Uterus (tissue), 3 donors: ENCODE measurements at regions not wholly inside any gene's neighbourhood (a gene's known extent, or its start where the extent isn't known, plus 50 kb on each side); places are given as distances from the start of the nearest gene placed in this dataset.

Experiments used
- DNase-seq, 2 donors: peaks; one replicate each; pipeline ENCODE4 v3.0.0-alpha.2; 2019 to 2020
- H3K27ac ChIP-seq, 2 donors: fragments of 200-600 bp; sonication (generic); 1 replicate in 1 of 2; 2 replicates in 1 of 2; pipeline ENCODE4 v1.5.1; 2016 to 2018
- H3K27me3 ChIP-seq, 2 donors: fragments of 200-600 bp; sonication (generic); one replicate each; pipeline ENCODE4 v1.5.1; 2018 to 2019; ENCODE audit warnings: control low read depth in 1 of 2
- H3K36me3 ChIP-seq, 2 donors: fragments of 200-600 bp; sonication (generic); one replicate each; pipeline ENCODE4 v1.5.1; 2019; ENCODE audit warnings: control low read depth in 1 of 2
- H3K4me1 ChIP-seq, 2 donors: fragments of 200-600 bp; sonication (generic); one replicate each; pipeline ENCODE4 v1.5.1; 2018 to 2019; ENCODE audit warnings: control low read depth in 1 of 2
- H3K4me3 ChIP-seq, 2 donors: fragments of 200-600 bp; sonication (generic); 1 replicate in 1 of 2; 2 replicates in 1 of 2; pipeline ENCODE4 v1.5.1; 2018 to 2019; ENCODE audit warnings: mild to moderate bottlenecking in 1 of 2
- H3K9me3 ChIP-seq, 2 donors: fragments of 200-600 bp; sonication (generic); one replicate each; pipeline ENCODE4 v1.5.1; 2019; ENCODE audit warnings: control low read depth in 1 of 2
- POLR2A ChIP-seq, 2 donors: fragments of 450-650 bp; IDR thresholded peaks; one replicate each; pipeline ENCODE4 v1.6.1; 2016; ENCODE audit warnings: antibody characterized with exemption in 2 of 2, mild to moderate bottlenecking in 1 of 2, moderate library complexity in 1 of 2
- intact Hi-C: fragments of 100-400 bp; cut with DNase I; formaldehyde crosslinking; loops from one replicate; pipeline ENCODE4 v1.15.1; 2023; ENCODE audit warnings: low total_unique reads
- TF ChIP-seq, protein P1 (sequence below), 4 experiments: fragments of 200-600 bp in 2 of 4; fragments of 450-650 bp in 2 of 4; sonication (generic) in 2 of 4; IDR thresholded peaks; one replicate each; pipeline ENCODE4 v1.5.1; 2016 to 2019; ENCODE audit warnings: antibody characterized with exemption in 4 of 4, mild to moderate bottlenecking in 2 of 4, moderate library complexity in 1 of 4
- donor health status: DM: yes; HTN: yes; CAD: no.

DNA sequence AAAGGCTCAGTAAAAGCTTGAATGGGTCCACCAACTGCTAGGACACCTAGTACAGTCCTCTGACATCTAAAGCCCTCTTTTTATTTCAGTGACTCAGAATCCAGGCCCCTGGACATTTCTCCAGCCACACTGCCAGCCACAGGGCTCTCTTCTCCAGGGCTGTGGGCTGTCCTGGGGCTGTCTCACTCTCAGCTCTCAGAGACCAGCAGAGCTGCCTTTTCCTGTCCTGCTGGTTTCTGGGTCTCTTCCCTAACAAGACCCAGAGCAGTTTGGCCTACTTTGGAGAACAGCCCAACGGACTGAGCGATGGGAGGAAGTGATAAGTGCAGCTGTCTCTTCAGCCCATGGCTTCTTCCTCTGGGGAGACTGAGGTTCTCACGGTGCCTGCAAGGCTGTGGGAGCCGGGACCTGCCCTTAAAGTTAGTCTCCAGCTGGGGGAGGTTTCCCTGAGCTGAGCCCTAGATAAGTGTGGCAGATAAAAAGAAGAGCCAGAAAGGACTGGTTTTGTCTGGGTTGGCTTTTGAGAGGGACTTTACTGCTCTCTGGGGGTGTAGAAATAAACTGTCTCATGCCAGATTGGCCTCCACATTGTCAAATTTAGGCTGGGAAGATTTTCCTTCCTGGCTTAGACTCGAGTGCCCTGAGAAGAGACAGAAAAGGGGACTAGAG lies 979.8 kb downstream of the VRK1 start:
- intact Hi-C loops = no loop called here

DNA sequence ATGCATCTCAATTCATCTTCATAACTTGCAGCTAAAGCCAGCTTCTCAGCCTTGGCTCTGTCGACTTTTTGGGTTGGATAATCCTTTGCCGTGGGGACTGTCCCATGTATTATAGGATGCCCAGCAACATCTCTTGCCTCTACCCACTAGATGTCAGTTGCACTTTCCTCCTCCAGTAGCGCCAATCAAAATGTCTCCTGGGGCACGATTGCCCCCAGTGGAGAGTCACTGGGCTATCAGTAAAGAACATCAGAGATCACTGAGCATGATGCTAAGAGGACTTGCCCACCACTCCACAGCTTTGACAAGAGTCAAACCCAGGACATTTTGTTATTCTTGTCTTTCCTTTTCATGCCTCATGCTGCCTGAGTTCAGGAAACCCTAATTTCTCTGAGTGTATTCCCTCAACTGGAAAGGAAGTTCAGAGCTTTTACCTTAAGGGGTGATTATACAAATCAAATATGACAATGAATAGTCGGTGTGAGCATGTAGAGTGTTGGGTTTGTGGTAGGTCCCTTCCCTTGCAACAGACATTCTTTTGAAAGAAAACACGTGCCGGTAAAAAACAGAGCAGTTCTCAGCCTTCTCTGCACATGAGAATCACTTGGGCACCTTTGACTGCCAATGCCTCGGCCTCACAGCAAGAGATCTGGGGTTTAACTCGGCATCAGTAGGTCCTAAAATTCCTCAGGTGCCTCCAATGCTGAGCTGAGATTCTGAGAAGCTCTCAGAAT lies 980.6 kb downstream of the VRK1 start:
- H3K4me3 ChIP-seq = no peak overlapping the region
- TF ChIP-seq, protein P1, sequence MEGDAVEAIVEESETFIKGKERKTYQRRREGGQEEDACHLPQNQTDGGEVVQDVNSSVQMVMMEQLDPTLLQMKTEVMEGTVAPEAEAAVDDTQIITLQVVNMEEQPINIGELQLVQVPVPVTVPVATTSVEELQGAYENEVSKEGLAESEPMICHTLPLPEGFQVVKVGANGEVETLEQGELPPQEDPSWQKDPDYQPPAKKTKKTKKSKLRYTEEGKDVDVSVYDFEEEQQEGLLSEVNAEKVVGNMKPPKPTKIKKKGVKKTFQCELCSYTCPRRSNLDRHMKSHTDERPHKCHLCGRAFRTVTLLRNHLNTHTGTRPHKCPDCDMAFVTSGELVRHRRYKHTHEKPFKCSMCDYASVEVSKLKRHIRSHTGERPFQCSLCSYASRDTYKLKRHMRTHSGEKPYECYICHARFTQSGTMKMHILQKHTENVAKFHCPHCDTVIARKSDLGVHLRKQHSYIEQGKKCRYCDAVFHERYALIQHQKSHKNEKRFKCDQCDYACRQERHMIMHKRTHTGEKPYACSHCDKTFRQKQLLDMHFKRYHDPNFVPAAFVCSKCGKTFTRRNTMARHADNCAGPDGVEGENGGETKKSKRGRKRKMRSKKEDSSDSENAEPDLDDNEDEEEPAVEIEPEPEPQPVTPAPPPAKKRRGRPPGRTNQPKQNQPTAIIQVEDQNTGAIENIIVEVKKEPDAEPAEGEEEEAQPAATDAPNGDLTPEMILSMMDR (IDR thresholded peaks at IDR 0.05) = no peak
- no peak for TF ChIP-seq POLR2A (IDR thresholded peaks at IDR 0.05)
- no peaks in the 10 kb centered on the region for H3K4me1 ChIP-seq
- intact Hi-C loops = no loop called here
- no peaks in the 10 kb centered on the region for H3K27me3 ChIP-seq
- no peak for DNase-seq
- no peaks in the 10 kb centered on the region for H3K36me3 ChIP-seq
- no peak overlapping the region for H3K27ac ChIP-seq
- H3K9me3 ChIP-seq = no peaks in the 10 kb centered on the region

More for the DNA sequence above, 979.8 kb downstream of the VRK1 start:
- H3K27ac ChIP-seq = no peak overlapping the region
- H3K36me3 ChIP-seq = no peaks in the 10 kb centered on the region
- DNase-seq = no peak
- TF ChIP-seq POLR2A (IDR thresholded peaks at IDR 0.05) = no peak
- TF ChIP-seq, protein P1 (IDR thresholded peaks at IDR 0.05) = no peak
- H3K9me3 ChIP-seq = no peaks in the 10 kb centered on the region
- no peak overlapping the region for H3K4me3 ChIP-seq
- no peaks in the 10 kb centered on the region for H3K27me3 ChIP-seq
- no peaks in the 10 kb centered on the region for H3K4me1 ChIP-seq

DNA sequence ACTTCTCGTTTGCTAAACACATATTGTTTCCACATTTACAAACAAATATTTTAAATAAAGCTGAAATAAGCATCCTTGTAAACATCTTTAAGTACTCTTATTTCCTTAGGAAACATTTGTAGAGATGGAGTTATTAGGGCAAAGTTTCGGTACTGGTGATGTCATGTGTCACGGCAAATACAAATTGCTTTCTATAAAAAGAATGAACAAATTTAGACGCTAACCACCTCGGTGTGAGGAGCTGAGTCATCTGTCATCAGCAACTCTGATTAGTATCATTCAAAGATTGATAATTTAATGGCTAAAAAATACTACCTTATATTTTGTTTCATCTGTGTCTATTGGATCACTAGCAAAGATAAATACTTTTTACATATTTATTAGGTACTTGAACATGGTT lies 982.0 kb downstream of the VRK1 start:
- H3K27me3 ChIP-seq = no peaks in the 10 kb centered on the region
- intact Hi-C loops = no loop called here
- TF ChIP-seq, protein P1 (IDR thresholded peaks at IDR 0.05) = no peak
- no peak for TF ChIP-seq POLR2A (IDR thresholded peaks at IDR 0.05)
- H3K4me1 ChIP-seq = no peaks in the 10 kb centered on the region
- H3K4me3 ChIP-seq = no peak overlapping the region
- no peaks in the 10 kb centered on the region for H3K36me3 ChIP-seq
- DNase-seq = no peak
- H3K9me3 ChIP-seq = no peaks in the 10 kb centered on the region
- H3K27ac ChIP-seq = no peak overlapping the region

DNA sequence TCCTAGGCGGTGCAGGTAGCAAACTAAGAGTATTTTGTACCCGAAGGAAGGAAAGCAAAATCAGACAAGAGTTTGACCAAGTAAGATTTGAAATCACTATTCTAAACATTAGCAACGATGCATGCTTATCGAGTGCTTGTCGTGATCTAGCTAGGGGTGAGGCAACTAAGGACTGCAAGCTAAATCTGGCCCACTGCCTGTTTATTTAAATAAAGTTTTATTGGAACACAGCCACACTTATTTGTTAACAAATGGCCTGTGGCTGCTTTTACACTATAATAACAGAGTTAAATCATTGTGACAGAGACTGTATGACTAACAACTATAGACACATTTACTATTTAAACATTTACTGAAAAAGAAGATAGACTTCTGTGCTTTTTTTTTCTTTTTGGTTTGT lies 983.6 kb downstream of the VRK1 start:
- intact Hi-C loops = no loop called here
- no peak for DNase-seq
- Histone ChIP-seq H3K9me3 (no peaks in the 10 kb centered on the region), H3K27me3 (no peaks in the 10 kb centered on the region), H3K27ac (no peak overlapping the region), H3K36me3 (no peaks in the 10 kb centered on the region), H3K4me1 (no peaks in the 10 kb centered on the region), H3K4me3 (no peak overlapping the region)
- TF ChIP-seq, protein P1 (IDR thresholded peaks at IDR 0.05) = no peak
- no peak for TF ChIP-seq POLR2A (IDR thresholded peaks at IDR 0.05)

DNA sequence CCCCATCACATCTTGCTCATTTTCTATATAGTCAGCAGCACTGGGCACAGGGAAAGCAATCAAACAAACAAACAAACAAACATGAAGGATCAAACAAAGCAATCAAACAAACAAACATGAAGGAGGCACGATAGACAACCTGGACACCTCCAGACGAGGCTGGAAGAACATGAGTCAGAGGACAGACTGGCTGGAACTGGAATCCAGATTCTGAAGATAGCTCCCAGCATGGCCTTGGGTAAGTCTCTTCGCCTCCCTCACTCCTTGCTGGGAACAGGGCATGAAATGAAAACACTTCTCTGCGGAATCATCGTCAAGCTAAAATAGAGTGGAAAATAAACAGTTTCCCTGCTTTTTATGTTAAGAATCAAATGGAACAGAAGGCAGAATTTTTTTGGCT lies 984.8 kb downstream of the VRK1 start:
- TF ChIP-seq, protein P1 (IDR thresholded peaks at IDR 0.05) = no peak
- no peak for TF ChIP-seq POLR2A (IDR thresholded peaks at IDR 0.05)
- no peak overlapping the region for H3K27ac ChIP-seq
- no peak overlapping the region for H3K4me3 ChIP-seq
- no peaks in the 10 kb centered on the region for H3K36me3 ChIP-seq
- H3K9me3 ChIP-seq = no peaks in the 10 kb centered on the region
- no peak for DNase-seq
- no peaks in the 10 kb centered on the region for H3K27me3 ChIP-seq
- H3K4me1 ChIP-seq = no peaks in the 10 kb centered on the region
- intact Hi-C loops = no loop called here
